HCT116 (cell line): ENCODE measurements at regions not wholly inside any gene's neighbourhood (a gene's known extent, or its start where the extent isn't known, plus 50 kb on each side); places are given as distances from the start of the nearest gene placed in this dataset.

Experiments used
- ATAC-seq: fragments of 200-7000 bp; cut with Tn5 transposase; 2 replicates; pipeline ENCODE4 v1.9.1; 2020; ENCODE audit warnings: mild to moderate bottlenecking, moderate library complexity
- BruUV-seq: library from RNA; stranded (reverse); fragments of 400-500 nt; replicated peaks from 2 replicates; lab custom pipeline; 2021; lab: Mats Ljungman, UMichigan
- CTCF ChIA-PET: fragments of 300-600 bp; sonication (Branson Sonifier 250); formaldehyde crosslinking; loops from one replicate; lab custom pipeline; 2021; ENCODE audit warnings: antibody characterized with exemption; lab: Charles Lee
- POLR2A ChIA-PET: fragments of 300-600, 350-600 bp; sonication (Branson Sonifier 250); formaldehyde crosslinking; loops from one replicate; lab custom pipeline; 2021; ENCODE audit warnings: antibody characterized with exemption; lab: Charles Lee
- RAD21 ChIA-PET, 2 experiments: fragments of 300-600 bp; sonication (Branson Sonifier 250); formaldehyde crosslinking; loops; one replicate each; lab custom pipeline; 2023; ENCODE audit warnings: low total read pairs in 2 of 2; ENCODE audit not compliant: uncharacterized antibody in 2 of 2, unreplicated experiment in 2 of 2, low non-redundant PET in 1 of 2; lab: Charles Lee
- DNase-seq: peaks from one replicate; pipeline ENCODE4 v3.0.0-alpha.2; 2010; ENCODE audit warnings: low read depth, low spot score
- H2AFZ ChIP-seq: fragments of 200-600 bp; shearing (Covaris generic), sonication (generic); 2 replicates; pipeline ENCODE4 v1.6.1; 2017; ENCODE audit warnings: low read depth, mixed run types, mixed read lengths, antibody characterized with exemption, low read length; ENCODE audit not compliant: poor library complexity, severe bottlenecking
- H3K27ac ChIP-seq: 2 replicates; pipeline ENCODE4 v1.5.1; 2012; ENCODE audit warnings: low read depth, low read length
- H3K27me3 ChIP-seq: fragments of 200-600 bp; sonication (generic); 2 replicates; pipeline ENCODE4 v1.6.1; 2016; ENCODE audit warnings: mixed run types, low read length, mixed read lengths; ENCODE audit not compliant: insufficient read depth
- H3K36me3 ChIP-seq, 2 experiments: fragments of 200-500 bp in 1 of 2; fragments of 200-600 bp in 1 of 2; sonication (Bioruptor generic) in 1 of 2; sonication (generic) in 1 of 2; 2 replicates each; pipeline versions ENCODE4 v1.5.1 to v1.6.1; 2014 to 2016; ENCODE audit warnings: low read length in 2 of 2, inconsistent platforms in 1 of 2, mixed read lengths in 1 of 2, mixed run types in 1 of 2; ENCODE audit not compliant: insufficient read depth in 2 of 2, control insufficient read depth in 1 of 2
- H3K4me1 ChIP-seq, 2 experiments: fragments of 200-600 bp in 1 of 2; sonication (generic) in 1 of 2; 2 replicates each; pipeline versions ENCODE4 v1.5.1 to v1.6.1; 2012 to 2017; ENCODE audit warnings: low read length in 2 of 2, inconsistent platforms in 1 of 2, mild to moderate bottlenecking in 1 of 2, mixed read lengths in 1 of 2, mixed run types in 1 of 2, moderate library complexity in 1 of 2; ENCODE audit not compliant: insufficient read depth in 2 of 2, control insufficient read depth in 1 of 2
- H3K4me2 ChIP-seq: fragments of 200-600 bp; sonication (generic); 2 replicates; pipeline ENCODE4 v1.6.1; 2017; ENCODE audit warnings: mixed run types, low read length, mixed read lengths
- H3K4me3 ChIP-seq, 2 experiments: fragments of 200-600 bp in 1 of 2; sonication (generic) in 1 of 2; replicated peaks in 1 of 2; 2 replicates each; pipeline ENCODE4 v1.5.1; 2011 to 2016; ENCODE audit warnings: low read length in 2 of 2, control low read depth in 1 of 2, low read depth in 1 of 2, mild to moderate bottlenecking in 1 of 2, mixed read lengths in 1 of 2, mixed run types in 1 of 2
- H3K79me2 ChIP-seq: fragments of 200-600 bp; sonication (generic); 2 replicates; pipeline ENCODE4 v1.6.1; 2017; ENCODE audit warnings: mild to moderate bottlenecking, mixed run types, low read length, moderate library complexity, mixed read lengths; ENCODE audit not compliant: insufficient read depth
- H3K9ac ChIP-seq: fragments of 200-600 bp; sonication (generic); 2 replicates; pipeline ENCODE4 v1.6.1; 2016; ENCODE audit warnings: low read length, mixed read lengths
- H3K9me2 ChIP-seq: fragments of 200-600 bp; sonication (generic), shearing (Covaris generic); 2 replicates; pipeline ENCODE4 v1.6.1; 2017; ENCODE audit warnings: mixed run types, mild to moderate bottlenecking, moderate library complexity; ENCODE audit not compliant: insufficient read depth
- H3K9me3 ChIP-seq, 2 experiments: fragments of 200-500 bp in 1 of 2; fragments of 200-600 bp in 1 of 2; sonication (Bioruptor generic) in 1 of 2; sonication (generic) in 1 of 2; 2 replicates each; pipeline ENCODE4 v1.6.1; 2014 to 2017; ENCODE audit warnings: low read length in 2 of 2, mixed read lengths in 2 of 2, inconsistent platforms in 1 of 2, low read depth in 1 of 2, mild to moderate bottlenecking in 1 of 2, mixed run types in 1 of 2, moderate library complexity in 1 of 2; ENCODE audit not compliant: control insufficient read depth in 1 of 2, insufficient read depth in 1 of 2
- H4K20me1 ChIP-seq: fragments of 200-600 bp; sonication (generic), shearing (Covaris generic); 2 replicates; pipeline ENCODE4 v1.6.1; 2017; ENCODE audit warnings: mixed run types, mild to moderate bottlenecking, moderate library complexity; ENCODE audit not compliant: insufficient read depth
- CBX3 ChIP-seq: IDR thresholded peaks from 2 replicates; pipeline ENCODE4 v1.6.1; 2012; ENCODE audit warnings: low read depth
- EGR1 ChIP-seq: IDR thresholded peaks from 2 replicates; pipeline ENCODE4 v1.6.1; 2012; ENCODE audit warnings: low read depth
- ELF1 ChIP-seq: IDR thresholded peaks from 2 replicates; pipeline ENCODE4 v1.6.1; 2012; ENCODE audit warnings: low read depth, borderline replicate concordance
- EZH2 ChIP-seq: fragments of 200-600 bp; sonication (generic); IDR thresholded peaks from 2 replicates; pipeline ENCODE4 v1.6.1; 2017; ENCODE audit warnings: antibody characterized with exemption, mixed run types
- EZH2phosphoT487 ChIP-seq: fragments of 200-600 bp; IDR thresholded peaks from 2 replicates; pipeline ENCODE4 v1.6.1; 2018; ENCODE audit warnings: antibody characterized with exemption, borderline replicate concordance
- JUND ChIP-seq: IDR thresholded peaks from 2 replicates; pipeline ENCODE4 v1.6.1; 2012
- POLR2AphosphoS5 ChIP-seq: IDR thresholded peaks from 2 replicates; pipeline ENCODE4 v1.6.1; 2011; ENCODE audit warnings: mild to moderate bottlenecking, low read depth, low read length, moderate library complexity
- RAD21 ChIP-seq: IDR thresholded peaks from 2 replicates; pipeline ENCODE4 v1.6.1; 2012; ENCODE audit warnings: low read depth, mild to moderate bottlenecking
- SIN3A ChIP-seq: IDR thresholded peaks from 2 replicates; pipeline ENCODE4 v1.6.1; 2012; ENCODE audit warnings: low read depth
- SP1 ChIP-seq: IDR thresholded peaks from 2 replicates; pipeline ENCODE4 v1.6.1; 2012; ENCODE audit warnings: low read depth
- TCF7L2 ChIP-seq: IDR thresholded peaks from 2 replicates; pipeline ENCODE4 v1.7.0; 2011; ENCODE audit warnings: borderline replicate concordance, inconsistent platforms; ENCODE audit not compliant: insufficient read depth, insufficient read length; ENCODE audit errors: extremely low read depth
- ZBTB33 ChIP-seq: IDR thresholded peaks from 2 replicates; pipeline ENCODE4 v1.6.1; 2011; ENCODE audit warnings: mild to moderate bottlenecking, low read length, moderate library complexity; ENCODE audit not compliant: insufficient replicate concordance; ENCODE audit errors: extremely low read depth
- ZNF274 ChIP-seq: fragments of 200-500 bp; sonication (Bioruptor generic); IDR thresholded peaks from 2 replicates; pipeline ENCODE4 v1.6.1; 2014; ENCODE audit warnings: mild to moderate bottlenecking, low read depth, low read length, inconsistent platforms
- intact Hi-C: fragments of 100-400 bp; cut with micrococcal nuclease; formaldehyde crosslinking; loops from 2 replicates; pipeline ENCODE4 v1.10.0; 2022

- Histone ChIP-seq H4K20me1 (no peaks in the 10 kb centered on the region), H3K9me2 (no peaks in the 10 kb centered on the region), H3K4me2 (no peak overlapping the region), H3K9ac (no peak overlapping the region), H2AFZ (no peak overlapping the region), H3K4me1 (no peaks in the 10 kb centered on the region), H3K79me2 (no peaks in the 10 kb centered on the region), H3K27me3 (no peaks in the 10 kb centered on the region), H3K9me3 (no peaks in the 10 kb centered on the region), H3K4me3 (no peak overlapping the region), H3K36me3 (no peaks in the 10 kb centered on the region), H3K27ac (no peak overlapping the region)
- no peak for DNase-seq
- TF ChIP-seq CBX3, result no peak
- no peak for TF ChIP-seq ELF1
- no peak for TF ChIP-seq EZH2
- TF ChIP-seq EGR1, result no peak
- TF ChIP-seq ZBTB33, result no peak
- TF ChIP-seq RAD21, result no peak
- no peak for TF ChIP-seq POLR2AphosphoS5
- no peak for TF ChIP-seq SP1
- TF ChIP-seq EZH2phosphoT487, result no peak
- TF ChIP-seq ZNF274, result no peak
- TF ChIP-seq JUND, result no peak
- TF ChIP-seq TCF7L2, result no peak
- no peak for TF ChIP-seq SIN3A
- RAD21 ChIA-PET, result no interaction called here
- POLR2A ChIA-PET, result no interaction called here
- ATAC-seq, result no peak
- no TSS peak for BruUV-seq
- CTCF ChIA-PET, result no interaction called here
- intact Hi-C loops, result no loop called here
Observed at GRCh38 chr1:59089036-59089798, 207.7 kb upstream of the FGGY start.
